ENCODE measurements at regions not wholly inside any gene's neighbourhood (a gene's known extent, or its start where the extent isn't known, plus 50 kb on each side); places are given as distances from the start of the nearest gene placed in this dataset.
"Not testable (repeated sequence)": the region's sequence is repeated elsewhere in the genome, so short reads cannot be mapped to it uniquely, and the experiment has no call there.

- DNase-seq = not testable (repeated sequence)
Observed at GRCh38 chr1:148432318-148432717, 50.8 kb downstream of the PPIAL4G start.

- not testable (repeated sequence) for DNase-seq
Observed at GRCh38 chr1:148429856-148430255, 53.2 kb downstream of the PPIAL4G start.

- DNase-seq = not testable (repeated sequence)
Observed at GRCh38 chr1:148426940-148427611, 56.0 kb downstream of the PPIAL4G start.

- DNase-seq = not testable (repeated sequence)
Observed at GRCh38 chr1:148426385-148426784, 56.7 kb downstream of the PPIAL4G start.

- not testable (repeated sequence) for DNase-seq
Observed at GRCh38 chr1:148424143-148425003, 58.7 kb downstream of the PPIAL4G start.

GRCh38 chr1:148422921-148423320 lies 60.2 kb downstream of the PPIAL4G start:
- DNase-seq = not testable (repeated sequence)

- not testable (repeated sequence) for DNase-seq
Observed at GRCh38 chr1:148417241-148417640, 65.9 kb downstream of the PPIAL4G start.

- DNase-seq = not testable (repeated sequence)
Observed at GRCh38 chr1:148413385-148413784, 69.7 kb downstream of the PPIAL4G start.

- DNase-seq = not testable (repeated sequence)
Observed at GRCh38 chr1:148404786-148405568, 78.1 kb downstream of the PPIAL4G start.

GRCh38 chr1:148403925-148404324 lies 79.2 kb downstream of the PPIAL4G start:
- not testable (repeated sequence) for DNase-seq

- not testable (repeated sequence) for DNase-seq
Observed at GRCh38 chr1:148403085-148403456, 80.0 kb downstream of the PPIAL4G start.

GRCh38 chr1:148402152-148403084 lies 80.7 kb downstream of the PPIAL4G start:
- DNase-seq = peak; percentile 55

- DNase-seq = not testable (repeated sequence)
Observed at GRCh38 chr1:148397516-148397915, 85.6 kb downstream of the PPIAL4G start.

GRCh38 chr1:148392505-148392904 lies 90.6 kb downstream of the PPIAL4G start:
- not testable (repeated sequence) for DNase-seq

GRCh38 chr1:148391323-148391722 lies 91.8 kb downstream of the PPIAL4G start:
- DNase-seq = not testable (repeated sequence)

- DNase-seq = no peak
Observed at GRCh38 chr1:148389027-148389339, 94.1 kb downstream of the PPIAL4G start.

- no peak for DNase-seq
Observed at GRCh38 chr1:148388260-148389026, 94.7 kb downstream of the PPIAL4G start.

GRCh38 chr1:148387949-148388259 lies 95.2 kb downstream of the PPIAL4G start:
- DNase-seq = not testable (repeated sequence)

GRCh38 chr1:148387122-148387948 lies 95.8 kb downstream of the PPIAL4G start:
- not testable (repeated sequence) for DNase-seq

- no peak for DNase-seq
Observed at GRCh38 chr1:148386617-148387016, 96.5 kb downstream of the PPIAL4G start.

- DNase-seq = not testable (repeated sequence)
Observed at GRCh38 chr1:148386031-148386398, 97.1 kb downstream of the PPIAL4G start.
